Amniotic epithelial cell (primary cell): ENCODE measurements at regions not wholly inside any gene's neighbourhood (a gene's known extent, or its start where the extent isn't known, plus 50 kb on each side); places are given as distances from the start of the nearest gene placed in this dataset.
"Not testable (repeated sequence)": the region's sequence is repeated elsewhere in the genome, so short reads cannot be mapped to it uniquely, and the experiment has no call there.

Experiments
- DNase-seq: peaks from one replicate; pipeline ENCODE4 v3.0.0-alpha.2; 2010; ENCODE audit warnings: low read depth

GRCh38 chr5:7305000-7305674 lies 90.8 kb upstream of the ADCY2 start:
- DNase-seq: not testable (repeated sequence)

DNA sequence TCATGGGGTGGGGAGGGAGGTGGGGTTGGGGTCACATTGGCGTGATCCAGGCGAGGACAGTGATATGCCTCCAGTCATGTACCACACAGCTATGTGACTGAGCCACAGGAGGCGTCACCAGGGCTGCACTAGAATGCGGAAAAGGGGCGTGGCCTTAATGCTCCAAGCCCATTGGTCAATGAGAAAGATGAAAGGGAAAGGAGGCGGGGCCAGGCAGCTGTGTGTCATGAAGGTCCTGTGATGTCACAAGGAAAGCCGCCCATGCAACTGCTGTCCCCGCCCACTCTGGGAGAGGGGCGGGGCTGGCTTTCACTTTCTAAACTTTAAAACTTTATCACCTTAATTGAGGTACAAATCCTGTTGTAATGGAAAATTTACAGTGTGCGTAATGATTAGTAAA lies 89.4 kb upstream of the ADCY2 start:
- not testable (repeated sequence) for DNase-seq

DNA sequence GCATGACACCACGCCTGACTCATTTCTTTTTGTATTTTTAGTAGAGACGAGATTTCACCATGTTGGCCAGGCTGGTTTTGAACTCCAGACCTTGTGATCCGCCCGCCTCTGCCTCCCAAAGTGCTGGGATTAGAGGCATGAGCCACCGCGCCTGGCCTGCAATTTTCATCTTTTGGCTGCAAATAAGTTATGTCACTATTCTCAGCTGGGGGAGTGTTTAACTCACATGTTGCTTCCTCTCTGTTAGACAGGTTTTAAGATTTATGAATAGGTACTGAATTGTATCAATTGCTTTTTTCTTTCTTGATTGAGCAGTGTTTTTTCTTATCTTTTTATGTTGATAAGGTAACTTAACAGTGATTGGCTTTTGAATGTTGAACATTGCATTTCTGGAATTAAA lies 88.2 kb upstream of the ADCY2 start:
- DNase-seq: not testable (repeated sequence)

DNA sequence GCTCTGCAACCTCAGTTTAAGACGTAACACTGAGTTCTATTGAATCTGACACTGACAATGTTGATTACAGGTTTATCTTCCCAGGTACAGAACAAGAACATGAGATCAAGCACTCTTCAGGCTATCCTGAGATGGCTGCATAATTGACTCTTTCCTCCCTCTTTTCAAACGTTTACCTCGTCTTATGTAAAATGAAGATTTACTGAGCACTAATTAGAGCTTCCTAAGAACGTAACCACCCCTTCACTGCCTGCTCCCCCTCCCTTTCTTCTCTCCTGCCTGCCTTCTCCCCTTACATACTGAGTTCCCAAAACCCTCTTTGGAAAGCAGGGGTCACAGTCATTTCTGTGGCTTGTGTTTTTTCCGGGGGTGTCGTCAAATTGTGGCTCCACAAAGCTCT lies 86.2 kb upstream of the ADCY2 start:
- not testable (repeated sequence) for DNase-seq

DNA sequence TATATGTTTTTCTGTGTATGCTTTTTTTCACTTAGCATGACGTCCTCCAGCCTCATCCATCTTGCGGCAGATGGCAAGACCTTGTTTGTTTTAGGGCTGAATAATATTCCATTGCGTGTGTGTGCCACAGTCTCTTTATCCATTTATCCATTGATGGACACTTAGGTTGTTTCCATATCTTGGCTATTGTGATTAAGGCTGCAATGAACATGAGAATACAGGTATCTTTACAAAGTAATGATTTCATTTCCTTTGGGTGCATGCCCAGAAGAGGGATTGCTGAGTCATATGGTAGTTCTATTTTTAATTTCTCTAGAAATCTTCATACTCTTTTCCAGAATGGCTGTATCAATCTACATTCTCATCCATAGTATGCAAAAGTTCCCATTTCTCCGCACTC lies 85.3 kb upstream of the ADCY2 start:
- DNase-seq: not testable (repeated sequence)

GRCh38 chr5:7315118-7315517 lies 80.8 kb upstream of the ADCY2 start:
- no peak for DNase-seq

DNA sequence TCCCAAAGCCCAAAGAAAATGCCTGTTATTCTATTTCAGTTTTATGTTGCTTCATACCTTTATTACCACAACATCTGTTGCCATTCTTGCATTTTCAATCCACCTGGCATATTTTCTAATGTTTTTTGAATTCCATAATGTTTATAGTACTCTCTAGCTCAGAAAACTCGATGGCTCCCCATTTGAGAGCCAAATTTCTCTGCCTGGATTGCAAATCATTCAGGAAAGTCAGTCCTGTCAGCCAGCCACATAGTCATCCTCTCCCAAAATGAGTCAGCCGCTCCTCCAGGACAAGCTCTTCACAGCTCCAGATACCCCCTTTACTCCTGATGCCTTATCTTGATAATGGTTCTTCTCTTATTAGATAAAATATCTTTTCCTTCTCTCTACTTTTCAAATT lies 78.2 kb upstream of the ADCY2 start:
- DNase-seq: no peak

DNA sequence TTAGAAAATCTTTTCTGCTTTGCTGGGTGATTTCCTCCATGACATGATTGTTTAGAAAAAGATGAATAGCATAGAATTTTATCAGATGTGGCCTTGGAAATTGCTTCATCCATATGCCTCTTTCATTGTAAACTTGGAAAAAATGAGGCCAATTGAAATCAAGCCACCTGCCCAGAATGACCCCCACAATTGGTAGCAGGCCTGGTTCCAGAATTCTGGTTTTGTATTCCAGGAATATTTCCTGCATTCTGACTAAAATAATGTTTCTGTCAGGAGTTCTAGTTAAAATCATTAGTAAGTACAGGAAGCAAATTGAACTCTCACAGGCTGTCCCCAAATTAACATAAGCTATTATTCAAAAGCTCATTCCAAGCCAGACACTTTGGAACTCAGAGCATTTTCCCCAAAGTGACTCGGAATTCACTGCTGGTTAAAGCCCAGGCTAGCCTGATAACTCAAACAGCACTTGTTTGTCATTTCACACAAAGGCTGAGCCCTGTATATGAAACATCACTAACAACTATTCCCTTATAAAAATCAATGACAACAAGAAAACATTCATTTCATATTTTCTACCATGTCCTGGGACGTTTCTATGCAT lies 75.1 kb upstream of the ADCY2 start:
- DNase-seq: no peak

GRCh38 chr5:7321724-7322123 lies 74.2 kb upstream of the ADCY2 start:
- peak; percentile 2 for DNase-seq

DNA sequence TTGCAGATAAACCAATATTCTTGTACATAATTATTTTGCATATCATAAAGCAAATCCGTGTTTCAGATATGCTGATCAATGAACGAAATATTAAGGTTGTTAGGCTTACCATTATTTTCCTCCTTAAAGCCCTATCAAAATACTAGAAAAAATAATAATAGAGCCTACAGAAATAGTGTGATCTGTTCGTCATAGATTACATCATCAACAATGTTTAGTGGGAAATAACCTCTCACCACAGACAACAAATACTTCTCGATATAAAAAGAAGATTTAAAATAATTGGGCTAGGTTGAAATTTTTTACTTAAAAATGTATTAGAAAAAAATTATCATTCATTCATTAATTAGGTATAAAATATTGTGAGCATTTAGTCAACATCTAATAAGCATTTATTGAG lies 71.0 kb upstream of the ADCY2 start:
- no peak for DNase-seq

- no peak for DNase-seq
Measured at GRCh38 chr5:7325975-7326913, 69.7 kb upstream of the ADCY2 start.

DNA sequence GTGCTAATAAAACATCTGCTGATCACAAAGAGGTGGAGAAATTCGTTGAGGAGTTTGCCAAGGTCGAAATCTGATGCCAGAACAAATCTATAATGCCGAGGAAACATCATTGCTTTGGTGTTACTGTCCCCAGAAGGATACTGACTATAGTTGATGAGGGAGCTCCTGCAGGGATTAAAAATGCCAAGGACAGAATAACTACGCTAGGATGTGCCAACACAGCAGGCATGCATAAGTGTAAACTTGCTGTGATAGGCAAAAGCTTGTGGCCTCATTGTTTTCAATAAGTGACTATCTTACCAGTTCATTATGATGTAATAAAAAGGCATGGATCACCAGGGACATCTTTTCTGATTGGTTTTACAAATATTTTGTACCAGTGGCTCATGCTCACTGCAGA lies 66.8 kb upstream of the ADCY2 start:
- no peak for DNase-seq

DNA sequence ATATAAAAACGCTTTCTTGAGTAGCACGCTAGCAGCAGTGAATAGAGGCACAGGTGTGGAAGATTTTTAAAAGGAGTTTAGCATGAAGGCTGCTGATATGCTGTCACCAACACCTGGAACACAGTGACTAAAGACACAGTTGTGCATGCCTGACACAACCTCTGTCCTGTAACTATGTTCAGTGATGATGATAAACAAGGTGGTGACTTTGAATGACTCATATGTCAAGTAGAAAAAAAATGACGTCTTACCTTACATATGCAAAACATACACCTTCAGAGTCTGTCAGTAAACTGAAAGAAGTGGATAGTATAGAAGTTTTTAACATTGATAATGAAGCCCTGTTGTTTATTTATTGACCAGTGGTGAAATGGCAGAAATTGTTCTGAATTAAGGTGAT lies 66.2 kb upstream of the ADCY2 start:
- DNase-seq: no peak

DNA sequence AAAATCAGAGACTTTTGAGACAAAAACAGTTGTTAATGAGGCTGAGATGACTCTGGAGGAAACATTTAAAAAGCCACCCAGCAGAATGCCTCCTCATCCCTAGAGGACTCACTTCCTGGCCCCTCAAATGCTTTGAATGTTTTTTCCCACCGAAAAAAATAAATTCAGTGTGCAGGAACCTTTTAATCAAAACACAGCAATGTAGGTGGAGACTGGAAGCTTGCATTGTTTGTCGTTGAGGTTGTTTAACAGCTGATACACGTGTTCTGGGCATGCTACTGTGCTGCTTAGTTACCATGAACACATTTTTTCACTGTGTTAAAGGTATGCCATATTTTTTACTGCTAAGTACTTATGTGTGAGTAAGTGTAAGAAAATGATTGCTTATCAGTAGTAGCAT lies 65.7 kb upstream of the ADCY2 start:
- no peak for DNase-seq

DNA sequence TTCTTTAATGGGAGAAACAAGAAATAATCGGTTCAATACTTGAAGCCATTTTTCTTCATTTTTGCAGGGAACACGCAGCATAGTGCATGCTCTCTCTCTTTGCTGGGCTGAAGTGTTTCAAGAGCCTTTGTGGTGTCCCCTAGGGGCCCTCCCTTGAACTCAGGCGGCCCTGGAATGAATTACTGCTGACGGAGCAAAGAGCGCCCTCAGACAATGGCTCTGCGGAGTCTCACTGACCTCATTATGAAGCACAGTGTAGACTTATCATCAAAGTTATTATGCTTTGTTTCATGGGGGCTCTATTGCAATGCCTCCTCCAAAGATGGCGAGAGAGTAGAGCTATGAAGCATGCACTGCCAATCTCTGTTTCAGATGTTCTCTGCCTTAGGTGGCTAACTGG lies 64.8 kb upstream of the ADCY2 start:
- no peak for DNase-seq
